ENCODE measurements at regions not wholly inside any gene's neighbourhood (a gene's known extent, or its start where the extent isn't known, plus 50 kb on each side); places are given as distances from the start of the nearest gene placed in this dataset.

DNA sequence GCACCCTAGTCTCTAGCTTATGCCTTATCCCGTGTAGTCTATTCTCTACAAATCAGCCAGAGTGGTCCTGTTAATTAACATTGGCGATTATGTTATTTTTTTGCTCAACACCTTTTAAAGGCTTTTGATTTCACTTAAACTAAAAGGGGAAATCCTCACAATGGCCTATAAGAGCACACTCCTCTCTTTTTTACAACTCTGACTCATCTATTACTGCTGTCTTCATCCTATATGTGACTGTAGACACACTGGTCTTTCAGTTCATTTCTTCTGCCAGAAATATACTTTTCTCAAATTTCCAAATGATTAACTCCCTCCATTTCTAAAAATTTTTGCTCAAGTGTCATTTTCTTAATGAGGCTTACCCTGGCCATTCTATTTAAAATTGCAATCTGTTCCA is 143.4 kb downstream of the NSUN3 start:
- Histone ChIP-seq H3K9me3 (ENCODE audit: low read depth, low read length, poor library complexity, severe bottlenecking) (no peaks in the 10 kb centered on the region), H3K27ac (ENCODE audit: low read depth, low read length, poor library complexity, severe bottlenecking) (no peak overlapping the region), H3K36me3 (ENCODE audit: insufficient read depth, low read length, poor library complexity, severe bottlenecking) (no peaks in the 10 kb centered on the region), H3K4me1 (ENCODE audit: insufficient read depth, low read length, poor library complexity, severe bottlenecking) (no peaks in the 10 kb centered on the region), H3K27me3 (replicated peaks; ENCODE audit: insufficient read depth, low read depth, low read length, poor library complexity) (no peaks in the 10 kb centered on the region), H3K4me3 (ENCODE audit: low read depth, low read length, poor library complexity, severe bottlenecking) (no peak overlapping the region)
- POLR2A ChIA-PET (ENCODE audit: low non-redundant PET) = no interaction called here
- TF ChIP-seq, protein P1, sequence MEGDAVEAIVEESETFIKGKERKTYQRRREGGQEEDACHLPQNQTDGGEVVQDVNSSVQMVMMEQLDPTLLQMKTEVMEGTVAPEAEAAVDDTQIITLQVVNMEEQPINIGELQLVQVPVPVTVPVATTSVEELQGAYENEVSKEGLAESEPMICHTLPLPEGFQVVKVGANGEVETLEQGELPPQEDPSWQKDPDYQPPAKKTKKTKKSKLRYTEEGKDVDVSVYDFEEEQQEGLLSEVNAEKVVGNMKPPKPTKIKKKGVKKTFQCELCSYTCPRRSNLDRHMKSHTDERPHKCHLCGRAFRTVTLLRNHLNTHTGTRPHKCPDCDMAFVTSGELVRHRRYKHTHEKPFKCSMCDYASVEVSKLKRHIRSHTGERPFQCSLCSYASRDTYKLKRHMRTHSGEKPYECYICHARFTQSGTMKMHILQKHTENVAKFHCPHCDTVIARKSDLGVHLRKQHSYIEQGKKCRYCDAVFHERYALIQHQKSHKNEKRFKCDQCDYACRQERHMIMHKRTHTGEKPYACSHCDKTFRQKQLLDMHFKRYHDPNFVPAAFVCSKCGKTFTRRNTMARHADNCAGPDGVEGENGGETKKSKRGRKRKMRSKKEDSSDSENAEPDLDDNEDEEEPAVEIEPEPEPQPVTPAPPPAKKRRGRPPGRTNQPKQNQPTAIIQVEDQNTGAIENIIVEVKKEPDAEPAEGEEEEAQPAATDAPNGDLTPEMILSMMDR (conservative IDR thresholded peaks at IDR 0.05; ENCODE audit: low read depth, low read length) = no peak
- no peak for TF ChIP-seq EZH2 (IDR thresholded peaks at IDR 0.05; ENCODE audit: borderline replicate concordance, low read depth, low read length, poor library complexity, severe bottlenecking)
- no peak for DNase-seq (ENCODE audit: low spot score)
- BruUV-seq (replicated peaks) = no TSS peak
- intact Hi-C loops (cut with micrococcal nuclease; ENCODE audit: unreplicated experiment) = no loop called here
- CTCF ChIA-PET = no interaction called here

DNA sequence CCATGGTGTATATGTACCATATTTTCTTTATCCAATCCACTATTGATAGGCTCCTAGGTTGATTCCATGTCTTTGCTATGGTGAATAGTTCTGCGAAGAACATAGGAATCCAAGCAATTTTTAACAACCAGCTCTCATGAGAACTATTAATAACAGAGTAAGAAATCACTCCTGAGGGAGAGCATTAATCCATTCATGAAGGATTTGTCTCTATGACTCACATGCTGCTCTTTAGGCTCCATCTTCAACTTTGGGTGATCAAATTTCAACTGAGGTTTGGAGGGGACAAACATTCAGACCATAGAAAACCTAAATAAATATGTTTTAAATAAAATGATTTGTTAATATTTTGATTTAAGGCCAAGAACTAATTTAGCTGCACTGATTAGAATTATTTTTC is 147.4 kb downstream of the NSUN3 start:
- H3K27me3 ChIP-seq (replicated peaks; ENCODE audit: insufficient read depth, low read depth, low read length, poor library complexity) = no peaks in the 10 kb centered on the region
- TF ChIP-seq EZH2 (IDR thresholded peaks at IDR 0.05; ENCODE audit: borderline replicate concordance, low read depth, low read length, poor library complexity, severe bottlenecking) = no peak
- TF ChIP-seq, protein P1 (conservative IDR thresholded peaks at IDR 0.05; ENCODE audit: low read depth, low read length) = no peak
- no TSS peak for BruUV-seq (replicated peaks)
- ChIA-PET CTCF (no interaction called here), POLR2A (ENCODE audit: low non-redundant PET) (no interaction called here)
- intact Hi-C loops (cut with micrococcal nuclease; ENCODE audit: unreplicated experiment) = no loop called here
- no peak overlapping the region for H3K4me3 ChIP-seq (ENCODE audit: low read depth, low read length, poor library complexity, severe bottlenecking)
- no peaks in the 10 kb centered on the region for H3K36me3 ChIP-seq (ENCODE audit: insufficient read depth, low read length, poor library complexity, severe bottlenecking)
- H3K27ac ChIP-seq (ENCODE audit: low read depth, low read length, poor library complexity, severe bottlenecking) = no peak overlapping the region
- H3K4me1 ChIP-seq (ENCODE audit: insufficient read depth, low read length, poor library complexity, severe bottlenecking) = no peaks in the 10 kb centered on the region
- no peaks in the 10 kb centered on the region for H3K9me3 ChIP-seq (ENCODE audit: low read depth, low read length, poor library complexity, severe bottlenecking)
- no peak for DNase-seq (ENCODE audit: low spot score)

DNA sequence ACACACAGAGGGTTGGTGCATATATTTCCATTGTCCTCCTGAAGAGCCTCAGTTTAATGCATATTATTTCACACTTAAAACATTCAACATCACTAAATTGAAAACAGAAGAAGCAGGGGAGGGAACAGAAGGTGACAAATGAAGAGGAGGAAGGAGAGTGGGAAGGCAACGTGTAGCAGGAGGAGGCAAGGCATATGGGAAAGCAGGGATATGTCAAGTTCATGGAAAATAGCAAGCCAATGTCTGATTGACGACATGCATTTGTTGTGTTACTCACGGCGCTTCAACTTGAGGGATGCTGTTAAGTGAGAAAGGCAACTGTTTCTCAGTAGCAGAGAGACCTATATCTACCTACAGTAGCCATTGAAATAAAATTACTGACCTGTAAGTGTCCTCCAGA is 154.5 kb downstream of the NSUN3 start:
- H3K27me3 ChIP-seq (replicated peaks; ENCODE audit: insufficient read depth, low read depth, low read length, poor library complexity) = no peaks in the 10 kb centered on the region
- H3K36me3 ChIP-seq (ENCODE audit: insufficient read depth, low read length, poor library complexity, severe bottlenecking) = no peaks in the 10 kb centered on the region
- intact Hi-C loops (cut with micrococcal nuclease; ENCODE audit: unreplicated experiment) = no loop called here
- DNase-seq (ENCODE audit: low spot score) = no peak
- CTCF ChIA-PET = no interaction called here
- no peaks in the 10 kb centered on the region for H3K9me3 ChIP-seq (ENCODE audit: low read depth, low read length, poor library complexity, severe bottlenecking)
- H3K27ac ChIP-seq (ENCODE audit: low read depth, low read length, poor library complexity, severe bottlenecking) = no peak overlapping the region
- no peak for TF ChIP-seq EZH2 (IDR thresholded peaks at IDR 0.05; ENCODE audit: borderline replicate concordance, low read depth, low read length, poor library complexity, severe bottlenecking)
- TF ChIP-seq, protein P1 (conservative IDR thresholded peaks at IDR 0.05; ENCODE audit: low read depth, low read length) = no peak
- no peaks in the 10 kb centered on the region for H3K4me1 ChIP-seq (ENCODE audit: insufficient read depth, low read length, poor library complexity, severe bottlenecking)
- POLR2A ChIA-PET (ENCODE audit: low non-redundant PET) = no interaction called here
- BruUV-seq (replicated peaks) = no TSS peak
- H3K4me3 ChIP-seq (ENCODE audit: low read depth, low read length, poor library complexity, severe bottlenecking) = no peak overlapping the region

Data from A673 (cell line).